ENCODE measurements at regions not wholly inside any gene's neighbourhood (a gene's known extent, or its start where the extent isn't known, plus 50 kb on each side); places are given as distances from the start of the nearest gene placed in this dataset.

GRCh38 chr2:122935506-122935905, 1089.6 kb upstream of the CNTNAP5 start:
- H3K27ac ChIP-seq (ENCODE audit: low read depth, low read length), result no peak overlapping the region
- CTCF ChIA-PET, result no interaction called here

GRCh38 chr2:122939796-122940195, 1085.3 kb upstream of the CNTNAP5 start:
- H3K27ac ChIP-seq (ENCODE audit: low read depth, low read length), result no peak overlapping the region
- no peaks in the 10 kb centered on the region for H3K27me3 ChIP-seq (ENCODE audit: control insufficient read depth, insufficient read depth, low read length)
- H3K9me3 ChIP-seq (ENCODE audit: control insufficient read depth, insufficient read depth, low read length), result peaks cover 3% of the 10 kb centered on the region; the same call in 1 of the 2 replicates
- DNase-seq (ENCODE audit: low read depth, low spot score), result no peak
- ChIA-PET CTCF (no interaction called here), POLR2A (no interaction called here)
- H3K4me3 ChIP-seq (ENCODE audit: low read depth, low read length), result no peak overlapping the region
- TF ChIP-seq, protein P1, sequence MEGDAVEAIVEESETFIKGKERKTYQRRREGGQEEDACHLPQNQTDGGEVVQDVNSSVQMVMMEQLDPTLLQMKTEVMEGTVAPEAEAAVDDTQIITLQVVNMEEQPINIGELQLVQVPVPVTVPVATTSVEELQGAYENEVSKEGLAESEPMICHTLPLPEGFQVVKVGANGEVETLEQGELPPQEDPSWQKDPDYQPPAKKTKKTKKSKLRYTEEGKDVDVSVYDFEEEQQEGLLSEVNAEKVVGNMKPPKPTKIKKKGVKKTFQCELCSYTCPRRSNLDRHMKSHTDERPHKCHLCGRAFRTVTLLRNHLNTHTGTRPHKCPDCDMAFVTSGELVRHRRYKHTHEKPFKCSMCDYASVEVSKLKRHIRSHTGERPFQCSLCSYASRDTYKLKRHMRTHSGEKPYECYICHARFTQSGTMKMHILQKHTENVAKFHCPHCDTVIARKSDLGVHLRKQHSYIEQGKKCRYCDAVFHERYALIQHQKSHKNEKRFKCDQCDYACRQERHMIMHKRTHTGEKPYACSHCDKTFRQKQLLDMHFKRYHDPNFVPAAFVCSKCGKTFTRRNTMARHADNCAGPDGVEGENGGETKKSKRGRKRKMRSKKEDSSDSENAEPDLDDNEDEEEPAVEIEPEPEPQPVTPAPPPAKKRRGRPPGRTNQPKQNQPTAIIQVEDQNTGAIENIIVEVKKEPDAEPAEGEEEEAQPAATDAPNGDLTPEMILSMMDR (IDR thresholded peaks at IDR 0.05; ENCODE audit: low read depth, low read length), result no peak

More at GRCh38 chr2:122935506-122935905, 1089.6 kb upstream of the CNTNAP5 start:
- Histone ChIP-seq H3K27me3 (ENCODE audit: control insufficient read depth, insufficient read depth, low read length) (no peaks in the 10 kb centered on the region), H3K9me3 (ENCODE audit: control insufficient read depth, insufficient read depth, low read length) (peaks cover 3% of the 10 kb centered on the region; the same call in 1 of the 2 replicates), H3K4me3 (ENCODE audit: low read depth, low read length) (no peak overlapping the region)
- TF ChIP-seq, protein P1 (IDR thresholded peaks at IDR 0.05; ENCODE audit: low read depth, low read length), result no peak
- POLR2A ChIA-PET, result no interaction called here
- no peak for DNase-seq (ENCODE audit: low read depth, low spot score)

DNA sequence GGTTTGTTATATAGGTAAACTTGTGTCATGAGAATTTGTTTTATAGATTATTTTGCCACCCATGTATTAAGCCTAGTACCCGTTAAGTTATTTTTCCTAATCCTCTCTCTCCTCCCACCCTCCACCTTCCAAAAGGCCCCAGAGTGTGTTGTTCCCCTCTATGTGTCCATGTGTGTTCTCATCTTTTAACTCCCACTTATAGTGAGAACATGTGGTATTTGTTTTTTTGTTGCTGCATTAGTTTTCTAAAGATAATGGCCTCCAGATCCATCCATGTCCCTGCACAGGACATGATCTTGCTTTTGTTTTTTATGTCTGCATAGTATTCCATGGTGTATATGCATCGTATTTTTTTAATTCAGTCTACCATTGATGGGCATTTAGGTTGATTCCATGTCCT, 1075.6 kb upstream of the CNTNAP5 start:
- DNase-seq (ENCODE audit: low read depth, low spot score), result no peak
- TF ChIP-seq, protein P1 (IDR thresholded peaks at IDR 0.05; ENCODE audit: low read depth, low read length), result no peak
- CTCF ChIA-PET, result no interaction called here

DNA sequence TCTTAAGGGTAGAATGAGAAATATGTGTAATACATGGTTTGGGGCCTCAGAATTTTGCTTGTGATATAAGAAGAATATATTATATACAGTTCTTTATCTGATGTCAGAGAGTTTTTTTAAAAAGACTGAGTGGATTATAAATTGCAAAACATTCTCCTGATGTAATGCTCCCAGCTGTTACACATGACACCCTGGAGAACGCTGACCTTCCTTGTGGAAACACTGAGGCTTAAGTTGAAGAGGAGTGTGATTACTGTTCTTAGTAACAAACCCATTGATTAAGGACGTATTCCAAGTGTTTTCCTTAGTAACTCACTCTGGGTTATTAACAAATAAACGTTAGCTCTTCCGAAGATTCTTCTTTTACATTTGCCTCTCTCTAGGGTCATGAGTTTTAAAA, 1069.3 kb upstream of the CNTNAP5 start:
- TF ChIP-seq, protein P1 (IDR thresholded peaks at IDR 0.05; ENCODE audit: low read depth, low read length), result no peak
- no peak for DNase-seq (ENCODE audit: low read depth, low spot score)

More for the DNA sequence above, 1075.6 kb upstream of the CNTNAP5 start:
- no peak overlapping the region for H3K27ac ChIP-seq (ENCODE audit: low read depth, low read length)
- no peaks in the 10 kb centered on the region for H3K9me3 ChIP-seq (ENCODE audit: control insufficient read depth, insufficient read depth, low read length)
- POLR2A ChIA-PET, result no interaction called here
- H3K4me3 ChIP-seq (ENCODE audit: low read depth, low read length), result no peak overlapping the region
- H3K27me3 ChIP-seq (ENCODE audit: control insufficient read depth, insufficient read depth, low read length), result no peaks in the 10 kb centered on the region

DNA sequence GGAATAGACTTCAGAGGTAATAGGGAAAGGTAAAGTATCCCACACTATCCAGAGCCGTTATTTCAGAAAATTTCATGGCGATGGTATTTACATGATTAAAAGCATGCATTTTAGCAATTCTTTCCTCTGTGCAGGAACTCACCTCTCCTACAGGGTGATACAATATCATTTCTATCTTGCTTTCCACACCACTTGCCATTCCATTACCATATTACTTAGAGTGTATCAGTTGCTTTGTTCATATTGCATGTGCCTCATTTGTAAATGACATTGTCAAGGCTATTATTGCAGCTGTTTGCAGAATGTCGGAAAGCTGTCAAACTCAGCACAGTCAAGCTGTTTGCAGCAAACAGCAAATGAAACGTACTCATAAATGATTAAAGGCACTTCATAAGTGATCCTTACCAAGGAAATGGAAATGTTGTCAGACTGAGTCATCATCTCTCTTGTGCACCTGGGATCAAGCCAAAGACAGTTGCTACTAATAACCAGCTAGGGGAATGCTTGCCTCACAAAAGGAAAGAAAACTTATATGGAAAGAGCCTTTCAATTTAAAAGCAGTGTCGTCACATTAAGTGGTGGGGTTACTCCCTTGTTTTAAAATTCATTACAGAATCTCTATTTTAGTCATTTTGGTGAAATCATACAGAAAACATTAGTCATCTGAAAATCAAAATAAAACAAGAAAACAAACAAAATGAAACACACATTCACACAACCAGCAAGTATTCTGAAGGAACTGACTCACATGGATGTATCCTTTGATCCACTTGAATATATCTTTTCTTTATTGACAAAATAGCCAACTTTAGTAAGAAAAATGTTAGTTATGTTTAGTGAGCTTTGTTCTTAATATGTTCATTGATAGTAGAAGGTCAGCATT, 1064.1 kb upstream of the CNTNAP5 start:
- no peak overlapping the region for H3K4me3 ChIP-seq (ENCODE audit: low read depth, low read length)
- H3K9me3 ChIP-seq (ENCODE audit: control insufficient read depth, insufficient read depth, low read length), result no peaks in the 10 kb centered on the region; the same call in 1 of the 2 replicates
- TF ChIP-seq, protein P1 (IDR thresholded peaks at IDR 0.05; ENCODE audit: low read depth, low read length), result no peak
- DNase-seq (ENCODE audit: low read depth, low spot score), result no peak
- ChIA-PET POLR2A (no interaction called here), CTCF (no interaction called here)
- no peak overlapping the region for H3K27ac ChIP-seq (ENCODE audit: low read depth, low read length)
- no peaks in the 10 kb centered on the region for H3K27me3 ChIP-seq (ENCODE audit: control insufficient read depth, insufficient read depth, low read length)

More for the DNA sequence above, 1069.3 kb upstream of the CNTNAP5 start:
- Histone ChIP-seq H3K9me3 (ENCODE audit: control insufficient read depth, insufficient read depth, low read length) (no peaks in the 10 kb centered on the region), H3K4me3 (ENCODE audit: low read depth, low read length) (no peak overlapping the region), H3K27me3 (ENCODE audit: control insufficient read depth, insufficient read depth, low read length) (no peaks in the 10 kb centered on the region), H3K27ac (ENCODE audit: low read depth, low read length) (no peak overlapping the region)
- ChIA-PET POLR2A (no interaction called here), CTCF (no interaction called here)
